ENCODE measurements at regions not wholly inside any gene's neighbourhood (a gene's known extent, or its start where the extent isn't known, plus 50 kb on each side); places are given as distances from the start of the nearest gene placed in this dataset.

GRCh38 chr7:34552502-34552901 is 105.5 kb upstream of the NPSR1 start:
- TF ChIP-seq CTCF (conservative IDR thresholded peaks at IDR 0.05): no peak
- no peak for TF ChIP-seq EZH2 (IDR thresholded peaks at IDR 0.05; ENCODE audit: low read depth)

All from PC-9 (cell line).